ENCODE measurements at regions not wholly inside any gene's neighbourhood (a gene's known extent, or its start where the extent isn't known, plus 50 kb on each side); places are given as distances from the start of the nearest gene placed in this dataset.
A peak's percentile ranks its signal among the peaks of the same experiment; 100 is the strongest.

- no peak overlapping the region for H3K27ac Mint-ChIP-seq
- H3K36me3 Mint-ChIP-seq = no peaks in the 10 kb centered on the region
- POLR2A ChIA-PET = no interaction called here
- ATAC-seq (ENCODE audit: low read depth) = no peak
- no peaks in the 10 kb centered on the region for H3K9me3 Mint-ChIP-seq
- H3K4me3 Mint-ChIP-seq = no peak overlapping the region
- no peaks in the 10 kb centered on the region for H3K4me1 Mint-ChIP-seq
- no peaks in the 10 kb centered on the region for H3K27me3 Mint-ChIP-seq
- no peak for DNase-seq
Measured at GRCh38 chrX:109936598-109936997, 66.3 kb upstream of the TMEM164 start.

GRCh38 chrX:109939498-109939897 is 63.4 kb upstream of the TMEM164 start:
- DNase-seq (no peak), ATAC-seq (ENCODE audit: low read depth) (no peak)
- no peaks in the 10 kb centered on the region for H3K36me3 Mint-ChIP-seq
- H3K4me3 Mint-ChIP-seq = no peak overlapping the region
- no peak overlapping the region for H3K27ac Mint-ChIP-seq
- H3K4me1 Mint-ChIP-seq = peaks cover 2% of the 10 kb centered on the region
- H3K9me3 Mint-ChIP-seq = no peaks in the 10 kb centered on the region
- no peaks in the 10 kb centered on the region for H3K27me3 Mint-ChIP-seq
- POLR2A ChIA-PET = no interaction called here

GRCh38 chrX:109940411-109940810 is 62.5 kb upstream of the TMEM164 start:
- POLR2A ChIA-PET = no interaction called here
- no peaks in the 10 kb centered on the region for H3K27me3 Mint-ChIP-seq

DNA sequence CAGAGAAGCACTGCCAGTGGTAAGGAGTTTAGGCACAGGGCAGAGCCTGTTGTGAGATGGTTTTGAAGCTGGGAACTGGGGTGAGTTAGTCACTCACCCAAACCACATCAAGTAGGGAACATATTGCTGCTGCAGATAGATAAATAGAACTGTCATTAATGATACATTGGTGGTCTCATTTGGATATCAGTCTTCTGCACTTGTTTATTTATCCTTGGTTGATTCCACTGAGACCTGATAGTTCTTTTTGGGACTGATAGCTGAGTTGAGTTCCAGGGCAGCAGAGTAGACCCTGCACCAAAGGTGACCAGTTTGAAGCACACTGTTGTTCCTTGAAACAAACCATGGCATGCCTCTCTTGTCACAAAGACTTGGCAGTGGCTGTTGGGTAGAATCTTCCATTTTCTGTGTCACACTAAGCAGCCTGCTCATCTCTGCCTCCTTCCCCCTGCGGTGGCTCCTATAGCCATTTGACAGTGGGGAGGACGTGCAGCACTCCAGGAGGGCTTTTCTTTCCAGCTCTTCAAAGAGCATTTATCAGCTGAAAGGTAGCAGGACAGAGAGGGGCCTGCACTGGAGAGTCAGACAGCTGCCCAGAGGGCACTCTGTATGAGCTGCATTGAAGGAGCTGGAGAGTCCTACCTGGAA is 59.7 kb upstream of the TMEM164 start:
- Mint-ChIP-seq H3K36me3 (no peaks in the 10 kb centered on the region), H3K9me3 (no peaks in the 10 kb centered on the region), H3K4me3 (no peak overlapping the region), H3K27ac (no peak overlapping the region), H3K4me1 (peaks cover 2% of the 10 kb centered on the region), H3K27me3 (peaks cover 3% of the 10 kb centered on the region)
- DNase-seq (no peak), ATAC-seq (ENCODE audit: low read depth) (no peak)
- POLR2A ChIA-PET = no interaction called here

More at GRCh38 chrX:109940411-109940810, 62.5 kb upstream of the TMEM164 start:
- H3K4me3 Mint-ChIP-seq = no peak overlapping the region
- H3K4me1 Mint-ChIP-seq = peaks cover 2% of the 10 kb centered on the region
- DNase-seq (no peak), ATAC-seq (ENCODE audit: low read depth) (no peak)
- H3K36me3 Mint-ChIP-seq = no peaks in the 10 kb centered on the region
- H3K27ac Mint-ChIP-seq = no peak overlapping the region
- no peaks in the 10 kb centered on the region for H3K9me3 Mint-ChIP-seq

GRCh38 chrX:109943740-109944092 is 59.2 kb upstream of the TMEM164 start:
- Mint-ChIP-seq H3K9me3 (no peaks in the 10 kb centered on the region), H3K4me3 (no peak overlapping the region), H3K27ac (no peak overlapping the region), H3K27me3 (peaks cover 3% of the 10 kb centered on the region), H3K4me1 (peaks cover 2% of the 10 kb centered on the region), H3K36me3 (no peaks in the 10 kb centered on the region)
- POLR2A ChIA-PET = no interaction called here
- ATAC-seq (ENCODE audit: low read depth) = no peak
- no peak for DNase-seq

GRCh38 chrX:109952050-109952449 is 50.9 kb upstream of the TMEM164 start:
- Mint-ChIP-seq H3K9me3 (peaks cover 3% of the 10 kb centered on the region), H3K4me3 (no peak overlapping the region), H3K36me3 (no peaks in the 10 kb centered on the region), H3K4me1 (peaks cover 4% of the 10 kb centered on the region), H3K27ac (no peak overlapping the region), H3K27me3 (no peaks in the 10 kb centered on the region)
- DNase-seq (no peak), ATAC-seq (ENCODE audit: low read depth) (no peak)
- POLR2A ChIA-PET = no interaction called here

- no peak for DNase-seq
- peak overlapping the region; percentile 46 for H3K27ac Mint-ChIP-seq
- POLR2A ChIA-PET = no interaction called here
- no peak for ATAC-seq (ENCODE audit: low read depth)
- H3K9me3 Mint-ChIP-seq = peaks cover 3% of the 10 kb centered on the region
- peaks cover 6% of the 10 kb centered on the region for H3K4me1 Mint-ChIP-seq
- H3K4me3 Mint-ChIP-seq = no peak overlapping the region
- no peaks in the 10 kb centered on the region for H3K36me3 Mint-ChIP-seq
- H3K27me3 Mint-ChIP-seq = no peaks in the 10 kb centered on the region
Measured at GRCh38 chrX:109952985-109953905, 49.7 kb upstream of the TMEM164 start.

Measured in activated naive CD8-positive, alpha-beta T cell treated with anti-CD3 and anti-CD28 coated beads, Interleukin-2, amount 10 ng/mL, durations not matched to agents 7 days and 5 days (primary cell).